ENCODE measurements at regions not wholly inside any gene's neighbourhood (a gene's known extent, or its start where the extent isn't known, plus 50 kb on each side); places are given as distances from the start of the nearest gene placed in this dataset.

- no peaks in the 10 kb centered on the region for H3K9me3 ChIP-seq (ENCODE audit: low read length)
- TF ChIP-seq CTCF (IDR thresholded peaks at IDR 0.05; ENCODE audit: low read length) (no peak), EZH2 (IDR thresholded peaks at IDR 0.05; ENCODE audit: borderline replicate concordance, low read length) (no peak)
- H3K4me2 ChIP-seq (ENCODE audit: low read length) = no peak overlapping the region
- no peak overlapping the region for H3K27ac ChIP-seq (ENCODE audit: low read depth, low read length, poor library complexity, severe bottlenecking)
- no peaks in the 10 kb centered on the region for H3K4me1 ChIP-seq (ENCODE audit: insufficient read depth, low read length, severe bottlenecking)
- H3K27me3 ChIP-seq (ENCODE audit: insufficient read depth, low read length) = no peaks in the 10 kb centered on the region
- H4K20me1 ChIP-seq (ENCODE audit: insufficient read depth, low read length) = no peaks in the 10 kb centered on the region
- H3K9ac ChIP-seq (ENCODE audit: low read length) = no peak overlapping the region
- no peaks in the 10 kb centered on the region for H3K79me2 ChIP-seq (ENCODE audit: insufficient read depth, low read length)
- no peak overlapping the region for H2AFZ ChIP-seq (ENCODE audit: low read length)
- H3K9me2 ChIP-seq (ENCODE audit: low read depth, low read length) = no peaks in the 10 kb centered on the region
- H3K36me3 ChIP-seq (ENCODE audit: insufficient read depth, low read length) = no peaks in the 10 kb centered on the region
- no peaks in the 10 kb centered on the region for H3F3A ChIP-seq (ENCODE audit: insufficient read depth, low read length)
- no peak overlapping the region for H3K4me3 ChIP-seq (ENCODE audit: low read depth, low read length, poor library complexity, severe bottlenecking)
These were observed 209.4 kb upstream of the CD96 start for GRCh38 chr3:111332488-111333080.

- H3K9me2 ChIP-seq (ENCODE audit: low read depth, low read length) = no peaks in the 10 kb centered on the region
These were observed 208.4 kb upstream of the CD96 start for GRCh38 chr3:111333642-111334041.

GRCh38 chr3:111335512-111336303 is 206.3 kb upstream of the CD96 start:
- Histone ChIP-seq H2AFZ (ENCODE audit: low read length) (no peak overlapping the region), H3K4me2 (ENCODE audit: low read length) (no peak overlapping the region)

More at GRCh38 chr3:111333642-111334041, 208.4 kb upstream of the CD96 start:
- H3K27ac ChIP-seq (ENCODE audit: low read depth, low read length, poor library complexity, severe bottlenecking) = no peak overlapping the region
- no peak overlapping the region for H3K4me2 ChIP-seq (ENCODE audit: low read length)
- H3F3A ChIP-seq (ENCODE audit: insufficient read depth, low read length) = no peaks in the 10 kb centered on the region
- H3K4me1 ChIP-seq (ENCODE audit: insufficient read depth, low read length, severe bottlenecking) = no peaks in the 10 kb centered on the region
- no peaks in the 10 kb centered on the region for H3K36me3 ChIP-seq (ENCODE audit: insufficient read depth, low read length)
- no peak overlapping the region for H3K4me3 ChIP-seq (ENCODE audit: low read depth, low read length, poor library complexity, severe bottlenecking)
- TF ChIP-seq CTCF (IDR thresholded peaks at IDR 0.05; ENCODE audit: low read length) (no peak), EZH2 (IDR thresholded peaks at IDR 0.05; ENCODE audit: borderline replicate concordance, low read length) (no peak)
- no peak overlapping the region for H2AFZ ChIP-seq (ENCODE audit: low read length)
- H4K20me1 ChIP-seq (ENCODE audit: insufficient read depth, low read length) = no peaks in the 10 kb centered on the region
- H3K9ac ChIP-seq (ENCODE audit: low read length) = no peak overlapping the region
- no peaks in the 10 kb centered on the region for H3K79me2 ChIP-seq (ENCODE audit: insufficient read depth, low read length)
- H3K27me3 ChIP-seq (ENCODE audit: insufficient read depth, low read length) = no peaks in the 10 kb centered on the region
- no peaks in the 10 kb centered on the region for H3K9me3 ChIP-seq (ENCODE audit: low read length)

More at GRCh38 chr3:111335512-111336303, 206.3 kb upstream of the CD96 start:
- Histone ChIP-seq H3K36me3 (ENCODE audit: insufficient read depth, low read length) (no peaks in the 10 kb centered on the region), H3K27ac (ENCODE audit: low read depth, low read length, poor library complexity, severe bottlenecking) (no peak overlapping the region), H3K9me3 (ENCODE audit: low read length) (no peaks in the 10 kb centered on the region), H4K20me1 (ENCODE audit: insufficient read depth, low read length) (no peaks in the 10 kb centered on the region), H3K9ac (ENCODE audit: low read length) (no peak overlapping the region), H3K4me1 (ENCODE audit: insufficient read depth, low read length, severe bottlenecking) (no peaks in the 10 kb centered on the region), H3K27me3 (ENCODE audit: insufficient read depth, low read length) (no peaks in the 10 kb centered on the region), H3F3A (ENCODE audit: insufficient read depth, low read length) (no peaks in the 10 kb centered on the region), H3K9me2 (ENCODE audit: low read depth, low read length) (no peaks in the 10 kb centered on the region), H3K4me3 (ENCODE audit: low read depth, low read length, poor library complexity, severe bottlenecking) (no peak overlapping the region), H3K79me2 (ENCODE audit: insufficient read depth, low read length) (no peaks in the 10 kb centered on the region)
- no peak for TF ChIP-seq CTCF (IDR thresholded peaks at IDR 0.05; ENCODE audit: low read length)
- no peak for TF ChIP-seq EZH2 (IDR thresholded peaks at IDR 0.05; ENCODE audit: borderline replicate concordance, low read length)
